Right atrium auricular region (tissue), 2 donors: ENCODE measurements at regions not wholly inside any gene's neighbourhood (a gene's known extent, or its start where the extent isn't known, plus 50 kb on each side); places are given as distances from the start of the nearest gene placed in this dataset.

Experiments
- DNase-seq: peaks from one replicate; pipeline ENCODE4 v3.0.0-alpha.2; 2019; ENCODE audit warnings: low spot score
- H3K27ac ChIP-seq, 2 donors: fragments of 200-600 bp; sonication (generic); 1 replicate in 1 of 2; 2 replicates in 1 of 2; pipeline ENCODE4 v1.5.1; 2016 to 2019
- H3K27me3 ChIP-seq, 2 donors: fragments of 200-600 bp; sonication (generic); one replicate each; pipeline versions ENCODE4 v1.5.1 to v1.6.0; 2017 to 2019
- H3K36me3 ChIP-seq: fragments of 200-600 bp; sonication (generic); one replicate; pipeline ENCODE4 v1.5.1; 2016
- H3K4me1 ChIP-seq, 2 donors: fragments of 200-600 bp; sonication (generic); one replicate each; pipeline versions ENCODE4 v1.5.1 to v1.6.0; 2017 to 2019
- H3K4me3 ChIP-seq, 2 donors: fragments of 200-600 bp; sonication (generic); 1 replicate in 1 of 2; 2 replicates in 1 of 2; pipeline ENCODE4 v1.5.1; 2017 to 2019; ENCODE audit warnings: mild to moderate bottlenecking in 1 of 2, moderate library complexity in 1 of 2
- H3K9me3 ChIP-seq, 2 donors: fragments of 200-600 bp; sonication (generic); one replicate each; pipeline ENCODE4 v1.5.1; 2019
- TF ChIP-seq, protein P1 (sequence below), 2 donors: fragments of 200-600 bp; sonication (generic); IDR thresholded peaks; one replicate each; pipeline ENCODE4 v1.5.1; 2019; ENCODE audit warnings: antibody characterized with exemption in 2 of 2

GRCh38 chr12:29883941-29884554 lies 100.3 kb upstream of the TMTC1 start:
- no peaks in the 10 kb centered on the region for H3K9me3 ChIP-seq
- H3K27me3 ChIP-seq: no peaks in the 10 kb centered on the region
- DNase-seq: no peak
- H3K27ac ChIP-seq: no peak overlapping the region
- no peaks in the 10 kb centered on the region for H3K36me3 ChIP-seq
- TF ChIP-seq, protein P1, sequence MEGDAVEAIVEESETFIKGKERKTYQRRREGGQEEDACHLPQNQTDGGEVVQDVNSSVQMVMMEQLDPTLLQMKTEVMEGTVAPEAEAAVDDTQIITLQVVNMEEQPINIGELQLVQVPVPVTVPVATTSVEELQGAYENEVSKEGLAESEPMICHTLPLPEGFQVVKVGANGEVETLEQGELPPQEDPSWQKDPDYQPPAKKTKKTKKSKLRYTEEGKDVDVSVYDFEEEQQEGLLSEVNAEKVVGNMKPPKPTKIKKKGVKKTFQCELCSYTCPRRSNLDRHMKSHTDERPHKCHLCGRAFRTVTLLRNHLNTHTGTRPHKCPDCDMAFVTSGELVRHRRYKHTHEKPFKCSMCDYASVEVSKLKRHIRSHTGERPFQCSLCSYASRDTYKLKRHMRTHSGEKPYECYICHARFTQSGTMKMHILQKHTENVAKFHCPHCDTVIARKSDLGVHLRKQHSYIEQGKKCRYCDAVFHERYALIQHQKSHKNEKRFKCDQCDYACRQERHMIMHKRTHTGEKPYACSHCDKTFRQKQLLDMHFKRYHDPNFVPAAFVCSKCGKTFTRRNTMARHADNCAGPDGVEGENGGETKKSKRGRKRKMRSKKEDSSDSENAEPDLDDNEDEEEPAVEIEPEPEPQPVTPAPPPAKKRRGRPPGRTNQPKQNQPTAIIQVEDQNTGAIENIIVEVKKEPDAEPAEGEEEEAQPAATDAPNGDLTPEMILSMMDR (IDR thresholded peaks at IDR 0.05): no peak
- no peak overlapping the region for H3K4me3 ChIP-seq
- H3K4me1 ChIP-seq: no peaks in the 10 kb centered on the region

- DNase-seq: no peak
- TF ChIP-seq, protein P1 (IDR thresholded peaks at IDR 0.05): no peak
- Histone ChIP-seq H3K4me1 (no peaks in the 10 kb centered on the region), H3K9me3 (no peaks in the 10 kb centered on the region), H3K27ac (no peak overlapping the region), H3K36me3 (no peaks in the 10 kb centered on the region), H3K27me3 (no peaks in the 10 kb centered on the region), H3K4me3 (no peak overlapping the region)
Observed at GRCh38 chr12:29883525-29883924, 99.8 kb upstream of the TMTC1 start.

DNA sequence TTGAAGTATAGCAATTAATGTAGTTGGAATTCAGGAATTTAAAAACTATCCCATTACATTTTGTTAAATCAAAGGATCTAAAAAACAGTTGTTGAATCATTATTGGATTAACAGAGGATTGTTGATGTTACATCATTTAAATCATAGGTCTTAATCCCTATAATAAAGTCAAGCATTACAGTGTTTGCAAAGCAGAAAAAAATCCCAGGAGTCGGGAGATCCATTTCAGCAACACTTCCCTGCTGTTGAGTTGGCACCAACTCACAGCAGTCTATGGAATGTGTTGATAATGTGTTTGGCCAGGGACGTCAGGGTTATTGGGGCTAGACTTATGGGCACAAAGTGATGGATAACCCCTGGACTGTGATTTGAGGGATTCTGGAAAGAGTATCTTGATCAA lies 99.1 kb upstream of the TMTC1 start:
- H3K27me3 ChIP-seq: no peaks in the 10 kb centered on the region
- H3K4me1 ChIP-seq: no peaks in the 10 kb centered on the region
- H3K27ac ChIP-seq: no peak overlapping the region
- H3K4me3 ChIP-seq: no peak overlapping the region
- H3K9me3 ChIP-seq: no peaks in the 10 kb centered on the region
- TF ChIP-seq, protein P1 (IDR thresholded peaks at IDR 0.05): no peak
- no peaks in the 10 kb centered on the region for H3K36me3 ChIP-seq
- DNase-seq: no peak

DNA sequence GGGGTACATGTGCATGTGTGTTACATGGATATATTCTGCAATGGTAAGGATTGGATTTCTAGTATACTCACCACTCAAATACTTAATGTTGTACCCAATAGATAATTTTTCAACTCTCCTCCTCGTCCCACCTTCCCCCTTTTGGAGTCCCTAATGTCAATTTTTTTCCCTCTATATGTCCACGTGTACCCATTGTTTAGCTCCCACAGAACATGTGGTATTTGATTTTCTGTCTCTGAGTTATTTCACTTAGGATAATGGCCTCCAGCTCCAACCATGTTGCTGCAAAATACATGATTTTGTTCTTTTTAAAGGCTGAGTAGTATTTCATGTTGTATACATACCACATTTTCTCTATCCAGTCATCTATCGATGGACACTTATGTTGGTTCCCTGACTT lies 97.2 kb upstream of the TMTC1 start:
- H3K4me3 ChIP-seq: no peak overlapping the region
- no peaks in the 10 kb centered on the region for H3K4me1 ChIP-seq
- H3K36me3 ChIP-seq: no peaks in the 10 kb centered on the region
- H3K9me3 ChIP-seq: peaks cover 0 to 9% of the 10 kb centered on the region in 2 donors
- no peaks in the 10 kb centered on the region for H3K27me3 ChIP-seq
- DNase-seq: no peak
- no peak overlapping the region for H3K27ac ChIP-seq
- TF ChIP-seq, protein P1 (IDR thresholded peaks at IDR 0.05): no peak

DNA sequence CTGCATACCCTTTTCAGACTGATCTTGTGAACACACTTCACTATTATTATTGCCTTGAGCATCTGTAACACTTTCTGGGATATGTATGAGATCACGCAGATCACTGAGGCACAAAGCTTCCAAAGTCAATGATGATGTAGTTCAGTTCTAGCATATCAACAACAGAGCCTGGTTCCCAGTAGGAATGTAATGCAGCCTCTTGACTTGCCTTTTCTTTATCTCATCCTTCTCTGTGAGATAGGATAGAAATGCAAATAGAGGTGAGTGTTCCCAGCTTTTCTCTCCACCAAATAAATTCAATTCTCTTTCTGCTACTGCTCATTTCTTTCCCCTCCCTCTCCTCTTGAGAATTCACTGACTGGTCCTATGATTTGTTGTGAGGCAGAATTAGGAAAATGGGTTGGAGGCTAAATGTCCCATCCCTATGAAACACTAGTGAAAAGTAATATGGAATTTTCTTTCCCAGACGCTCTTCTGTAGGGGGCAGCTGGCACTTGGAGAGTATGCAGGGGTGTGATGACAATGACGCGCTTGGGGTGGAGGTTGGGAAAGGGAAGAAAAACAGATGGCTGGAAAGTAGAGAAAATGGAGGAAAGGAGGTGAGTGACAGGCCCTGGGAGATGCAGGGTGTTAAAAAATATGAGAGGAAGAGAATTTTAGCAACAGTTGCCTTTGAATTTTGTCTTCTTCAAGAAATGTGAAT lies 96.0 kb upstream of the TMTC1 start:
- Histone ChIP-seq H3K4me3 (no peak overlapping the region), H3K4me1 (no peaks in the 10 kb centered on the region), H3K27me3 (no peaks in the 10 kb centered on the region), H3K27ac (no peak overlapping the region), H3K36me3 (no peaks in the 10 kb centered on the region), H3K9me3 (peaks cover 0 to 9% of the 10 kb centered on the region in 2 donors)
- DNase-seq: no peak
- TF ChIP-seq, protein P1 (IDR thresholded peaks at IDR 0.05): no peak
